ENCODE measurements at regions not wholly inside any gene's neighbourhood (a gene's known extent, or its start where the extent isn't known, plus 50 kb on each side); places are given as distances from the start of the nearest gene placed in this dataset.

DNA sequence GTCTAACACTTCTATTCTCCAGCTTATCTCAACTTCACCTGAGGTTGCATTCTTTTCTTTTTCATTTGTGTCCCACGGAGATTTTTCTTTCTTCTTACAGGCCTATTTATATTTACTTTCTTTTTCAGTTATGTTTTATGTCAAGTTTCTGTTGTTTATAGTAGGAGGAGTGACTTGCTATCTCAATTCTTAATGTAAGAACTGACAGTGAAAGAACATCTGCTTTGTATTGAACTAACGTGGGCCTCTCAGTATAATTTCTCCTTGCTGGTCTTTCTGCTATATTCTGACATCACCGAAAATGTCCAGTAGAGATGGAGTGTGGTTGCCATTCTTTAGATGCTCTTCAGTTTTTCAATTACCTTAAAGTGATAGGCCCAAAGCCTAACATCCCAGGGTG is 521.7 kb downstream of the EPM2A start:
- no peak overlapping the region for H3K27ac ChIP-seq (ENCODE audit: low read depth, low read length)
- DNase-seq (ENCODE audit: low read depth in 1 of 2, low spot score in 2 of 2), result no peak
- FAIRE-seq, result no peak
- no peaks in the 10 kb centered on the region for H3K79me2 ChIP-seq (ENCODE audit: control insufficient read depth in 1 of 2, insufficient read depth in 2 of 2, low read length in 2 of 2)
- no peak overlapping the region for H2BK120ac ChIP-seq (replicated peaks; ENCODE audit: low read depth, low read length)
- H4K8ac ChIP-seq (ENCODE audit: extremely low read depth, insufficient read depth, low read length), result no peak overlapping the region
- H2AFZ ChIP-seq (ENCODE audit: low read length), result no peak overlapping the region
- no peak overlapping the region for H2AK5ac ChIP-seq (ENCODE audit: low read depth, low read length)
- no peak overlapping the region for H3K4ac ChIP-seq (replicated peaks; ENCODE audit: insufficient read length, low read depth, low read length)
- no peak overlapping the region for H2BK5ac ChIP-seq (ENCODE audit: low read depth, low read length)
- no peak overlapping the region for H3K4me2 ChIP-seq (ENCODE audit: insufficient read depth in 1 of 2, low read depth in 2 of 2, low read length in 2 of 2)
- H3K23me2 ChIP-seq (ENCODE audit: low read depth, low read length), result no peaks in the 10 kb centered on the region
- H2BK15ac ChIP-seq (ENCODE audit: low read length), result no peak overlapping the region
- WGBS, 2 experiments (ENCODE audit: extremely low coverage in 1 of 2, insufficient coverage in 1 of 2, insufficient read length in 1 of 2, insufficient replicate concordance in 2 of 2, low coverage in 1 of 2, low lambda C conversion rate in 2 of 2, missing lambda C conversion rate in 1 of 2), result 83% methylated on average over 3 of the region's 3 CpGs; no CpG with 5 or more reads in 1 of the 2 experiments
- POLR2A ChIA-PET (ENCODE audit: partially characterized antibody), result no interaction called here
- H3K56ac ChIP-seq (replicated peaks; ENCODE audit: insufficient read length, low read depth, low read length), result no peak overlapping the region
- no peaks in the 10 kb centered on the region for H3K9me3 ChIP-seq (ENCODE audit: insufficient read depth in 2 of 2, low read depth in 1 of 2, low read length in 1 of 2)
- H3K27me3 ChIP-seq (replicated peaks in 1 of 4; ENCODE audit: control insufficient read depth in 3 of 4, extremely low read depth in 1 of 4, insufficient read depth in 3 of 4, low read length in 3 of 4), result peaks cover 0 to 1% (median 0%) of the 10 kb centered on the region in 4 experiments; a peak in 1 of 7 replicates
- H3K79me1 ChIP-seq (ENCODE audit: low read depth, low read length), result no peaks in the 10 kb centered on the region
- no peaks in the 10 kb centered on the region for H4K20me1 ChIP-seq (replicated peaks in 1 of 2; ENCODE audit: control insufficient read depth in 1 of 2, insufficient read depth in 2 of 2, low read length in 2 of 2)
- CTCF ChIA-PET (ENCODE audit: partially characterized antibody), result interaction anchor here (0.6 to 1.8 kb wide), 10 partner anchors 9 to 629 kb away, joined by 3 to 5 read pairs (median 3); no protein-coding TSS in a partner anchor
- no peak overlapping the region for H2BK20ac ChIP-seq (ENCODE audit: low read length)
- H3K9ac ChIP-seq (replicated peaks in 1 of 4; ENCODE audit: extremely low read depth in 1 of 4, low read depth in 3 of 4, low read length in 3 of 4), result no peak overlapping the region
- H4K91ac ChIP-seq (replicated peaks; ENCODE audit: insufficient read length, low read length), result no peak overlapping the region
- no peak overlapping the region for H3K18ac ChIP-seq (ENCODE audit: extremely low read depth, low read length)
- H3K23ac ChIP-seq (ENCODE audit: insufficient read length), result no peak overlapping the region
- no peaks in the 10 kb centered on the region for H3K36me3 ChIP-seq (ENCODE audit: control insufficient read depth in 2 of 4, insufficient read depth in 4 of 4, low read length in 3 of 4)
- H3K4me1 ChIP-seq (replicated peaks in 1 of 4; ENCODE audit: control insufficient read depth in 3 of 4, insufficient read depth in 4 of 4, low read length in 3 of 4), result no peaks in the 10 kb centered on the region
- H3K14ac ChIP-seq (ENCODE audit: insufficient read length), result no peak overlapping the region
- H4K5ac ChIP-seq (ENCODE audit: insufficient read length, low read depth, low read length), result no peak overlapping the region
- no peak overlapping the region for H3K4me3 ChIP-seq (ENCODE audit: extremely low read depth in 1 of 4, insufficient read depth in 2 of 4, low read depth in 3 of 4, low read length in 4 of 4)
- H2BK12ac ChIP-seq (ENCODE audit: low read depth, low read length), result no peak overlapping the region
- no peak for TF ChIP-seq SRF (IDR thresholded peaks at IDR 0.05; ENCODE audit: low read depth, low read length)

All from H1 (cell line).